Endothelial cell of umbilical vein (primary cell): ENCODE measurements at regions not wholly inside any gene's neighbourhood (a gene's known extent, or its start where the extent isn't known, plus 50 kb on each side); places are given as distances from the start of the nearest gene placed in this dataset.
"Not testable (repeated sequence)": the region's sequence is repeated elsewhere in the genome, so short reads cannot be mapped to it uniquely, and the experiment has no call there.

Experiments
- BruUV-seq: library from RNA; stranded (reverse); fragments of 400-500 nt; replicated peaks from 2 replicates; lab custom pipeline; 2021; lab: Mats Ljungman, UMichigan
- CTCF ChIA-PET: fragments of 300-600, 350-600 bp; sonication (Branson Sonifier 250); formaldehyde crosslinking; loops from one replicate; lab custom pipeline; 2021; ENCODE audit warnings: antibody characterized with exemption, inconsistent platforms; lab: Charles Lee
- POLR2A ChIA-PET: fragments of 300-600, 350-600 bp; sonication (Branson Sonifier 250); formaldehyde crosslinking; loops from one replicate; lab custom pipeline; 2021; ENCODE audit warnings: antibody characterized with exemption, inconsistent platforms; lab: Charles Lee
- DNase-seq: peaks from one replicate; pipeline ENCODE4 v3.0.0-alpha.2; 2011; ENCODE audit warnings: low read depth, low spot score
- FAIRE-seq: peaks from 2 replicates; lab custom pipeline; 2011; peaks lifted over from hg19 to GRCh38; lab: Jason Lieb, UNC
- H2AFZ ChIP-seq: 2 replicates; pipeline ENCODE4 v1.6.0; 2012; ENCODE audit warnings: low read depth, low read length, control low read depth, inconsistent platforms
- H3K27ac ChIP-seq: 2 replicates; pipeline ENCODE4 v1.5.1; 2011; ENCODE audit warnings: low read depth, mild to moderate bottlenecking, control low read depth, low read length, moderate library complexity; ENCODE audit not compliant: insufficient read depth
- H3K27me3 ChIP-seq, 2 experiments: 2 replicates each; pipeline versions ENCODE4 v1.6.0 to v1.6.1; 2011; ENCODE audit warnings: low read length in 2 of 2, mixed read lengths in 1 of 2; ENCODE audit not compliant: control insufficient read depth in 2 of 2, insufficient read depth in 2 of 2
- H3K36me3 ChIP-seq, 2 experiments: 2 replicates in 1 of 2; 3 replicates in 1 of 2; pipeline ENCODE4 v1.5.1; 2011; ENCODE audit warnings: low read length in 2 of 2, mild to moderate bottlenecking in 1 of 2, moderate library complexity in 1 of 2; ENCODE audit not compliant: control insufficient read depth in 2 of 2, insufficient read depth in 2 of 2; ENCODE audit errors: extremely low read depth in 1 of 2
- H3K4me1 ChIP-seq: 3 replicates; pipeline ENCODE4 v1.5.1; 2011; ENCODE audit warnings: mild to moderate bottlenecking, low read length; ENCODE audit not compliant: control insufficient read depth, insufficient read depth; ENCODE audit errors: extremely low read depth
- H3K4me2 ChIP-seq: 2 replicates; pipeline ENCODE4 v1.6.1; 2011; ENCODE audit warnings: low read length, control low read depth, mixed read lengths; ENCODE audit not compliant: insufficient read depth
- H3K4me3 ChIP-seq, 3 experiments: fragments of 200-600 bp in 1 of 3; sonication (generic), shearing (Covaris generic) in 1 of 3; replicated peaks in 1 of 3; 2 replicates each; pipeline ENCODE4 v1.5.1; 2011 to 2016; ENCODE audit warnings: control low read depth in 3 of 3, low read length in 3 of 3, mild to moderate bottlenecking in 2 of 3, inconsistent platforms in 1 of 3, low read depth in 1 of 3, moderate library complexity in 1 of 3; ENCODE audit not compliant: insufficient read depth in 1 of 3
- H3K79me2 ChIP-seq: 2 replicates; pipeline ENCODE4 v1.6.0; 2012; ENCODE audit warnings: low read length, inconsistent platforms; ENCODE audit not compliant: control insufficient read depth, insufficient read depth
- H3K9ac ChIP-seq: replicated peaks from 2 replicates; pipeline ENCODE3; 2011; ENCODE audit warnings: low read length, control low read depth; ENCODE audit not compliant: insufficient read depth; ENCODE audit errors: extremely low read depth
- H3K9me1 ChIP-seq: replicated peaks from 3 replicates; pipeline ENCODE4 v1.6.0; 2011; ENCODE audit warnings: mild to moderate bottlenecking, low read length; ENCODE audit not compliant: control insufficient read depth, insufficient read depth; ENCODE audit errors: extremely low read depth
- H3K9me3 ChIP-seq: replicated peaks from 2 replicates; pipeline ENCODE4 v1.5.1; 2012; ENCODE audit warnings: low read length, inconsistent platforms; ENCODE audit not compliant: control insufficient read depth, insufficient read depth
- H4K20me1 ChIP-seq: replicated peaks from 2 replicates; pipeline ENCODE3; 2011; ENCODE audit warnings: mild to moderate bottlenecking, low read length; ENCODE audit not compliant: control insufficient read depth, insufficient read depth; ENCODE audit errors: extremely low read depth
- CTCF ChIP-seq, 2 donors: IDR thresholded peaks; 1 replicate in 1 of 2; 2 replicates in 1 of 2; pipeline ENCODE4 v1.5.1; 2011; ENCODE audit warnings: low read length in 2 of 2, mild to moderate bottlenecking in 2 of 2, moderate library complexity in 2 of 2, control low read depth in 1 of 2, inconsistent platforms in 1 of 2, low read depth in 1 of 2; ENCODE audit not compliant: insufficient read depth in 1 of 2; ENCODE audit errors: extremely low read depth in 1 of 2
- EZH2 ChIP-seq: IDR thresholded peaks from 2 replicates; pipeline ENCODE4 v1.6.1; 2012; ENCODE audit warnings: borderline replicate concordance, low read depth, mild to moderate bottlenecking, moderate library complexity, low read length, inconsistent platforms; ENCODE audit not compliant: severe bottlenecking
- FOS ChIP-seq: IDR thresholded peaks from 2 replicates; pipeline ENCODE4 v1.6.1; 2011; ENCODE audit warnings: mild to moderate bottlenecking, low read length, moderate library complexity, borderline replicate concordance; ENCODE audit not compliant: insufficient read depth
- GATA2 ChIP-seq: IDR thresholded peaks from 2 replicates; pipeline ENCODE4 v1.7.0; 2011; ENCODE audit warnings: low read depth, mild to moderate bottlenecking, moderate library complexity, mixed read lengths, low read length; ENCODE audit not compliant: insufficient read length, insufficient read depth
- JUN ChIP-seq: IDR thresholded peaks from 2 replicates; pipeline ENCODE4 v1.6.1; 2011; ENCODE audit warnings: borderline replicate concordance, low read depth; ENCODE audit not compliant: insufficient read length, insufficient read depth
- MAX ChIP-seq: IDR thresholded peaks from 2 replicates; pipeline ENCODE4 v1.6.1; 2011; ENCODE audit not compliant: insufficient read depth, insufficient read length
- MYC ChIP-seq: IDR thresholded peaks from one replicate; pipeline ENCODE4 v1.6.1; 2011; ENCODE audit warnings: mild to moderate bottlenecking, low read depth, low read length
- POLR2A ChIP-seq: IDR thresholded peaks from 2 replicates; pipeline ENCODE4 v1.6.1; 2012; ENCODE audit warnings: low read depth, mild to moderate bottlenecking, control low read depth, low read length
- POLR2AphosphoS5 ChIP-seq: IDR thresholded peaks from 2 replicates; pipeline ENCODE4 v1.6.1; 2012; ENCODE audit warnings: low read depth, mild to moderate bottlenecking, control low read depth, low read length, moderate library complexity; ENCODE audit not compliant: insufficient read depth
- dilution Hi-C: fragments of 300-500 bp; cut with MboI; formaldehyde crosslinking; loops from one replicate; pipeline ENCODE4 v1.15.0; 2019; ENCODE audit warnings: low sequenced_read_pairs; ENCODE audit not compliant: extremely low pct_ligation_motif_present
- intact Hi-C: fragments of 100-400 bp; cut with micrococcal nuclease; formaldehyde crosslinking; loops from one replicate; pipeline ENCODE4 v1.10.0; 2022

- intact Hi-C loops (no loop called here), dilution Hi-C loops (no loop called here)
- H3K27ac ChIP-seq, result no peak overlapping the region
- H3K27me3 ChIP-seq, result peaks cover 0 to 1% of the 10 kb centered on the region in 2 experiments
- H3K36me3 ChIP-seq, result no peaks in the 10 kb centered on the region
- DNase-seq, result no peak
- no peaks in the 10 kb centered on the region for H3K9me3 ChIP-seq
- no peak for FAIRE-seq
- no peak overlapping the region for H3K9ac ChIP-seq
- no TSS peak for BruUV-seq
- ChIA-PET POLR2A (no interaction called here), CTCF (no interaction called here)
- no peak for TF ChIP-seq POLR2AphosphoS5
- TF ChIP-seq MAX, result no peak
- no peak for TF ChIP-seq CTCF (IDR thresholded peaks at IDR 0.05; ENCODE audit: extremely low read depth in 1 of 2, insufficient read depth in 1 of 2, low read depth in 1 of 2, low read length in 2 of 2)
- no peak for TF ChIP-seq FOS
- no peak for TF ChIP-seq JUN
- no peak for TF ChIP-seq GATA2
- no peak for TF ChIP-seq EZH2
- no peak for TF ChIP-seq POLR2A
- TF ChIP-seq MYC, result no peak
- H3K79me2 ChIP-seq, result no peaks in the 10 kb centered on the region
- no peaks in the 10 kb centered on the region for H3K9me1 ChIP-seq
- H3K4me1 ChIP-seq, result no peaks in the 10 kb centered on the region
- no peak overlapping the region for H2AFZ ChIP-seq
- H3K4me2 ChIP-seq, result no peak overlapping the region
- no peak overlapping the region for H3K4me3 ChIP-seq
- H4K20me1 ChIP-seq, result no peaks in the 10 kb centered on the region
These were observed 176.3 kb downstream of the ATP23 start for GRCh38 chr12:58117667-58118066.

GRCh38 chr12:58125761-58126160, 184.4 kb downstream of the ATP23 start:
- CTCF ChIA-PET, dilution Hi-C loops, H3K27ac ChIP-seq, H3K4me1 ChIP-seq, H3K9me3 ChIP-seq, DNase-seq, H3K4me2 ChIP-seq, POLR2A ChIA-PET, H3K9me1 ChIP-seq, intact Hi-C loops, H2AFZ ChIP-seq, BruUV-seq, H3K27me3 ChIP-seq, H3K9ac ChIP-seq, H3K79me2 ChIP-seq, H3K36me3 ChIP-seq, H3K4me3 ChIP-seq, H4K20me1 ChIP-seq, FAIRE-seq: not testable (repeated sequence)
